A549 (cell line): ENCODE measurements at regions not wholly inside any gene's neighbourhood (a gene's known extent, or its start where the extent isn't known, plus 50 kb on each side); places are given as distances from the start of the nearest gene placed in this dataset.

Source experiments
- ATAC-seq, 2 experiments: fragments of 200-7000 bp in 1 of 2; fragments of >200 bp in 1 of 2; cut with Nextera tagmentation in 1 of 2; cut with Tn5 transposase in 1 of 2; 3 replicates each; pipeline versions ENCODE4 v1.8.0 to v1.9.1; 2018 to 2020; ENCODE audit warnings: mild to moderate bottlenecking in 1 of 2, moderate library complexity in 1 of 2
- CTCF ChIA-PET: fragments of 300-600 bp; sonication (Branson Sonifier 250); formaldehyde crosslinking; extraction: SDS; loops from one replicate; lab custom pipeline; 2021; ENCODE audit warnings: antibody characterized with exemption, inconsistent platforms; lab: Yijun Ruan, JAX
- POLR2A ChIA-PET: fragments of 350-600 bp; formaldehyde crosslinking; extraction: SDS; loops from one replicate; lab custom pipeline; 2021; ENCODE audit warnings: antibody characterized with exemption, inconsistent platforms; lab: Yijun Ruan, JAX
- DNase-seq, 2 experiments: peaks; one replicate each; pipeline versions ENCODE4 v3.0.0 to v3.0.0-alpha.2; 2011 to 2016; ENCODE audit warnings: low read depth in 1 of 2, low spot score in 1 of 2
- FAIRE-seq: peaks from 2 replicates; lab custom pipeline; 2011; peaks lifted over from hg19 to GRCh38; lab: Jason Lieb, UNC
- H3K27ac ChIP-seq, 2 experiments: fragments of >200 bp; sonication (Bioruptor Twin); formaldehyde crosslinking; 3 replicates each; pipeline ENCODE4 v1.5.1; 2016 to 2017
- H3K4me1 ChIP-seq: fragments of >200 bp; sonication (Bioruptor Twin); formaldehyde crosslinking; 3 replicates; pipeline ENCODE4 v1.6.1; 2016
- H3K4me2 ChIP-seq: fragments of >200 bp; sonication (Bioruptor Twin); formaldehyde crosslinking; 3 replicates; pipeline ENCODE4 v1.6.1; 2016
- H3K4me3 ChIP-seq: fragments of >200 bp; sonication (Bioruptor Twin); formaldehyde crosslinking; 3 replicates; pipeline ENCODE4 v1.5.1; 2016
- H3K9me3 ChIP-seq: fragments of >200 bp; sonication (Bioruptor Twin); formaldehyde crosslinking; 3 replicates; pipeline ENCODE4 v1.6.1; 2016
- BHLHE40 ChIP-seq: IDR thresholded peaks from 2 replicates; pipeline ENCODE4 v1.6.1; 2012; ENCODE audit warnings: low read depth, low read length, inconsistent platforms
- CBX2 ChIP-seq: fragments of 200-600 bp; sonication (generic); IDR thresholded peaks from 2 replicates; pipeline ENCODE4 v1.6.1; 2016; ENCODE audit warnings: low read depth, mild to moderate bottlenecking, borderline replicate concordance
- CBX8 ChIP-seq: fragments of 200-600 bp; sonication (generic); IDR thresholded peaks from 2 replicates; pipeline ENCODE4 v1.6.1; 2016
- CEBPB ChIP-seq, 2 experiments: fragments of >200 bp in 1 of 2; sonication (Bioruptor Twin) in 1 of 2; formaldehyde crosslinking in 1 of 2; IDR thresholded peaks; 2 replicates each; pipeline ENCODE4 v1.6.1; 2012 to 2016
- HDAC2 ChIP-seq: fragments of 200-600 bp; sonication (generic); IDR thresholded peaks from 2 replicates; pipeline ENCODE4 v1.6.1; 2016
- HOXA7 ChIP-seq: fragments of 250-450 bp; sonication (Bioruptor Pico); IDR thresholded peaks from 2 replicates; pipeline ENCODE4 v1.5.0; 2020; ENCODE audit warnings: mild to moderate bottlenecking, moderate library complexity
- JUN ChIP-seq, 2 experiments: fragments of >200 bp; sonication (Bioruptor Twin); formaldehyde crosslinking; IDR thresholded peaks; 2 replicates in 1 of 2; 3 replicates in 1 of 2; pipeline ENCODE4 v1.6.1; 2016 to 2017
- KDM1A ChIP-seq: fragments of 200-600 bp; sonication (generic); IDR thresholded peaks from 2 replicates; pipeline ENCODE4 v1.6.1; 2016; ENCODE audit warnings: low read depth, mild to moderate bottlenecking
- MAFK ChIP-seq: fragments of 450-650 bp; IDR thresholded peaks from 2 replicates; pipeline ENCODE4 v1.6.1; 2014; ENCODE audit not compliant: partially characterized antibody
- NPAS2 ChIP-seq: fragments of 250-450 bp; sonication (Bioruptor Pico); IDR thresholded peaks from 2 replicates; pipeline ENCODE4 v1.8.0; 2022; ENCODE audit warnings: mild to moderate bottlenecking, moderate library complexity, borderline replicate concordance
- NR3C1 ChIP-seq: fragments of >200 bp; sonication (Bioruptor Twin); formaldehyde crosslinking; IDR thresholded peaks from 3 replicates; pipeline ENCODE4 v1.6.1; 2017
- PBX3 ChIP-seq: IDR thresholded peaks from 2 replicates; pipeline ENCODE4 v1.6.1; 2012
- POLR2A ChIP-seq: IDR thresholded peaks from 2 replicates; pipeline ENCODE4 v1.6.1; 2012; ENCODE audit warnings: mild to moderate bottlenecking, low read length
- POLR2AphosphoS2 ChIP-seq: conservative IDR thresholded peaks from 2 replicates; pipeline ENCODE4 v1.6.1; 2012; ENCODE audit warnings: low read length, improper control_type of control experiment, inconsistent platforms
- RAD21 ChIP-seq, 2 experiments: fragments of >200 bp in 1 of 2; sonication (Bioruptor Twin) in 1 of 2; formaldehyde crosslinking in 1 of 2; IDR thresholded peaks in 1 of 2; conservative IDR thresholded peaks in 1 of 2; 2 replicates in 1 of 2; 3 replicates in 1 of 2; pipeline ENCODE4 v1.6.1; 2012 to 2018; ENCODE audit warnings: inconsistent platforms in 1 of 2
- RARB ChIP-seq: fragments of 250-450 bp; sonication (Bioruptor Pico); IDR thresholded peaks from 2 replicates; pipeline ENCODE4 v1.8.0; 2021; ENCODE audit warnings: mild to moderate bottlenecking, moderate library complexity
- SREBF2 ChIP-seq: fragments of 450-650 bp; IDR thresholded peaks from 2 replicates; pipeline ENCODE4 v1.6.1; 2014; ENCODE audit warnings: mild to moderate bottlenecking, moderate library complexity
- TFCP2L1 ChIP-seq: fragments of 250-450 bp; sonication (Bioruptor Pico); IDR thresholded peaks from 2 replicates; pipeline ENCODE4 v1.5.0; 2021; ENCODE audit warnings: mild to moderate bottlenecking
- ZC3H11A ChIP-seq: fragments of 450-650 bp; IDR thresholded peaks from 2 replicates; pipeline ENCODE4 v1.6.1; 2014; ENCODE audit warnings: antibody characterized with exemption, mild to moderate bottlenecking
- ZSCAN20 ChIP-seq: fragments of 250-450 bp; sonication (Bioruptor Pico); IDR thresholded peaks from 2 replicates; pipeline ENCODE4 v1.8.0; 2022; ENCODE audit warnings: mild to moderate bottlenecking, moderate library complexity
- WGBS: methylation state at CpG from one replicate; pipeline ENCODE4 v1.1.6; 2017; ENCODE audit errors: missing lambda C conversion rate; 5-methylcytosine and 5-hydroxymethylcytosine counted together
- TF ChIP-seq, protein P1 (sequence below): fragments of 200-600 bp; sonication (generic); IDR thresholded peaks from 2 replicates; pipeline ENCODE4 v1.6.1; 2016; ENCODE audit warnings: antibody characterized with exemption, mild to moderate bottlenecking, moderate library complexity

GRCh38 chr2:181317511-181317910 lies 139.7 kb upstream of the ITGA4 start (continued):
- TF ChIP-seq RARB (CRISPR knock-in tag) = no peak

DNA sequence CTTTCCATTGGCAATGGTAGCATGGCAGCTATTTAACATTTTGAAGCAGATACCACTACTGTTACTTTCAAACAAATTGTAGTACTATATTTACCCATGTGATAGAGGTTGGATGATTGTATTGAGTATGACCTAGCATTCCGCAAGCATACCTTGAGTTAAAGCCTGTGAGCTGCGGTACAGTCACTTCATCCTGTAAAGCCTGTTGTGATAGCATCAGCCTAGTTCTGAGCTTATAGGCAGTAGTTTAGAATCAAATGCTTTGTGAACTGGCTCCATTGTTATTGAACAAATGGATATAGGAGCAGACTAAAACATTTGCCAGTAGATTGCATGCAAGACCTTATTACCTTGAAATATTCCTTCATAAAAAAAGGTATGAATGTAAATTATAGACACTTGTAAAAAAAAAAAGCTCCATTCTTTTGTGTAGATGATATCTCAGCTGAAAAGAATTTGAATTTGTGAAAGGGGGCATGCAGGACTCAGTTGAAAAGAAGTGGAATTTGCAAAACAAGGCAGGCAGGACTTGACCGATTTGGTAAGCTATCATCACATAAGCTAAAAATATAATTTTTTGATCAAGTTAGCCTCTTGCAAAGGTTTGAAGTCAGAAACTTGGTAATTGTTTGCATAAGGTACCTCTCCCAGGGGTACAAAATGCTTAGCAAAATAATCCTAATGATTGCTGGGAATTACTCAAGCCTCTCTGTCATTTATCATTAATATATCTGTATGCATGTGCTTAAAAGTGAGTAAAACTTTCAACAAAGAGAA lies 138.5 kb upstream of the ITGA4 start:
- no peaks in the 10 kb centered on the region for H3K9me3 ChIP-seq
- POLR2A ChIA-PET = no interaction called here
- CTCF ChIA-PET = interaction anchor here (0.7 kb wide), 1 partner anchor 26 kb away, joined by 3 read pairs; no protein-coding TSS in a partner anchor
- H3K4me2 ChIP-seq = no peak overlapping the region
- H3K4me1 ChIP-seq = no peaks in the 10 kb centered on the region
- no peak for DNase-seq
- H3K27ac ChIP-seq = no peak overlapping the region
- 88% methylated on average over 3 of the region's 3 CpGs for WGBS
- no peak overlapping the region for H3K4me3 ChIP-seq
- no peak for TF ChIP-seq NPAS2 (CRISPR knock-in tag)
- TF ChIP-seq SREBF2 = no peak
- TF ChIP-seq RAD21 (conservative IDR thresholded peaks at IDR 0.05 in 1 of 2, IDR thresholded peaks at IDR 0.05 in 1 of 2) = no peak
- TF ChIP-seq, protein P1, sequence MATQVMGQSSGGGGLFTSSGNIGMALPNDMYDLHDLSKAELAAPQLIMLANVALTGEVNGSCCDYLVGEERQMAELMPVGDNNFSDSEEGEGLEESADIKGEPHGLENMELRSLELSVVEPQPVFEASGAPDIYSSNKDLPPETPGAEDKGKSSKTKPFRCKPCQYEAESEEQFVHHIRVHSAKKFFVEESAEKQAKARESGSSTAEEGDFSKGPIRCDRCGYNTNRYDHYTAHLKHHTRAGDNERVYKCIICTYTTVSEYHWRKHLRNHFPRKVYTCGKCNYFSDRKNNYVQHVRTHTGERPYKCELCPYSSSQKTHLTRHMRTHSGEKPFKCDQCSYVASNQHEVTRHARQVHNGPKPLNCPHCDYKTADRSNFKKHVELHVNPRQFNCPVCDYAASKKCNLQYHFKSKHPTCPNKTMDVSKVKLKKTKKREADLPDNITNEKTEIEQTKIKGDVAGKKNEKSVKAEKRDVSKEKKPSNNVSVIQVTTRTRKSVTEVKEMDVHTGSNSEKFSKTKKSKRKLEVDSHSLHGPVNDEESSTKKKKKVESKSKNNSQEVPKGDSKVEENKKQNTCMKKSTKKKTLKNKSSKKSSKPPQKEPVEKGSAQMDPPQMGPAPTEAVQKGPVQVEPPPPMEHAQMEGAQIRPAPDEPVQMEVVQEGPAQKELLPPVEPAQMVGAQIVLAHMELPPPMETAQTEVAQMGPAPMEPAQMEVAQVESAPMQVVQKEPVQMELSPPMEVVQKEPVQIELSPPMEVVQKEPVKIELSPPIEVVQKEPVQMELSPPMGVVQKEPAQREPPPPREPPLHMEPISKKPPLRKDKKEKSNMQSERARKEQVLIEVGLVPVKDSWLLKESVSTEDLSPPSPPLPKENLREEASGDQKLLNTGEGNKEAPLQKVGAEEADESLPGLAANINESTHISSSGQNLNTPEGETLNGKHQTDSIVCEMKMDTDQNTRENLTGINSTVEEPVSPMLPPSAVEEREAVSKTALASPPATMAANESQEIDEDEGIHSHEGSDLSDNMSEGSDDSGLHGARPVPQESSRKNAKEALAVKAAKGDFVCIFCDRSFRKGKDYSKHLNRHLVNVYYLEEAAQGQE = no peak
- TF ChIP-seq CBX2 = no peak
- no peak for TF ChIP-seq HOXA7 (CRISPR knock-in tag)
- TF ChIP-seq CBX8 = no peak
- no peak for TF ChIP-seq KDM1A
- no peak for TF ChIP-seq NR3C1
- TF ChIP-seq CEBPB (IDR thresholded peaks at IDR 0.05) = no peak
- TF ChIP-seq POLR2A = no peak
- no peak for TF ChIP-seq PBX3
- TF ChIP-seq RARB (CRISPR knock-in tag) = no peak
- TF ChIP-seq BHLHE40 = no peak
- no peak for TF ChIP-seq POLR2AphosphoS2
- TF ChIP-seq HDAC2 = no peak
- no peak for TF ChIP-seq JUN (IDR thresholded peaks at IDR 0.05)
- TF ChIP-seq ZSCAN20 (CRISPR knock-in tag) = no peak
- TF ChIP-seq ZC3H11A = no peak
- no peak for FAIRE-seq
- ATAC-seq = no peak

DNA sequence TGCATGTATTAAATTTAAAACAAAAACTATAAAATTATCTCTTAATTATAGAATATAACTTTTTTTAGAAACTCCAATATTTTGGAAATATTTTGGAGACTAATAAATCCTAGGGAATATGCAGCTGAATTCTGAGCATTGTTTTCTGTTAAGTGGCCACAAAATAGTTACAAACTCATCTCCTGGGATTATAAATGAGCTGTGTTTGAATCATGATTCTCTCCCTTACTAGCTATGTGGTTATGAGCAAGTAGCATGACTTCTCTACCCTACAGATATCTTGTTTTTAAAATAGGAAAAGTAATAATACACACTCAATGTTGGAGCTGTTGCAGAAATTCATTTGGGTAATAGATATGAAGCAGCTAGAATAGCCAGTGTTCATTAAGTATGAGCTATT lies 137.9 kb upstream of the ITGA4 start:
- Histone ChIP-seq H3K4me1 (no peaks in the 10 kb centered on the region), H3K4me3 (no peak overlapping the region), H3K27ac (no peak overlapping the region), H3K4me2 (no peak overlapping the region), H3K9me3 (no peaks in the 10 kb centered on the region)
- CTCF ChIA-PET = interaction anchor here (0.5 to 0.8 kb wide), 3 partner anchors 12 to 27 kb away, joined by 3 read pairs; no protein-coding TSS in a partner anchor
- POLR2A ChIA-PET = no interaction called here
- TF ChIP-seq TFCP2L1 (no peak), JUN (IDR thresholded peaks at IDR 0.05) (no peak), MAFK (no peak)
- DNase-seq (no peak), ATAC-seq (no peak), FAIRE-seq (no peak)
